HG03342 (cell line): ENCODE measurements at regions not wholly inside any gene's neighbourhood (a gene's known extent, or its start where the extent isn't known, plus 50 kb on each side); places are given as distances from the start of the nearest gene placed in this dataset.

Source experiments
- ATAC-seq: cut with Tn5 transposase; IDR thresholded peaks from one replicate; pipeline ENCODE4 v1.9.1; 2021; ENCODE audit warnings: mild to moderate bottlenecking, moderate library complexity; ENCODE audit not compliant: unreplicated experiment

DNA sequence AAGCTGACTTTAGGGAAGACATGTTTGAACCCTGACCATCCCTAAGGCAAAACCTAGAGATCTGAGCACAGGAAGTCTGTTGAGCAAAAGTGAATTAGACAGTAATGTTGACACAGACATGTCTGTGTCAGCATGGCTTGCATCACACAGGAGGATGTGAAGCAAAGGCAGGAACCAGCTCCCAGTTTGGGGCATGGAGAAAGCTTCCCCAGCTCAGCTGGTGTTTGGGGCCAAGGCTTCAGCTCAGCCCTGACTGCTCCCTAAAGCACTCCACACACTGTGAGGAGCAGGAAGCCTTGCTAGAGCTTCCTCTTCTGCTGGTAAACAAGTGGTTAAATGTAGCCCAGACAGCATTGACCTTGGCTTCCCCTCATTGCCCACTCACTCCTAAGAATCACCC, 153.8 kb upstream of the UBL3 start:
- no peak for ATAC-seq

- ATAC-seq = no peak
These were observed 152.2 kb upstream of the UBL3 start for GRCh38 chr13:30002577-30002976.

DNA sequence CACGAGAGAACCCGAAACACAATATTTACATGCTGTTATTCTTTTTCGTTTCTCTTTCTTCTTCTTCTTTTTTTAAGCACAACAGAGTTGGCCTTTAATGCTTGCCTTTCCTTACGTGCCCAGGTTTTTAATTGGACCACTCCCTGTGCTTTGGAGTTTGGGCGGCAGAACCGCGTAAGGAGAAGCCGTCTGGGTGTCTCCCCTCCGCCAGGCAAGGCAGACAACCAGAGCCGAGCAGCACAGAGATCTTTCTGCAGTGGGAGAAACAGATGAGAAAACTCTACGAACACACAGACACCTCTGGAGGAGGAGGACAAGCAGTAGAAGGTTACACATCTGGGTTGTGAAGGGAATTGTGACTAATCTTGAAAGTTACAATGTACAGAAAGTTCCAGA, 150.0 kb upstream of the UBL3 start:
- no peak for ATAC-seq

DNA sequence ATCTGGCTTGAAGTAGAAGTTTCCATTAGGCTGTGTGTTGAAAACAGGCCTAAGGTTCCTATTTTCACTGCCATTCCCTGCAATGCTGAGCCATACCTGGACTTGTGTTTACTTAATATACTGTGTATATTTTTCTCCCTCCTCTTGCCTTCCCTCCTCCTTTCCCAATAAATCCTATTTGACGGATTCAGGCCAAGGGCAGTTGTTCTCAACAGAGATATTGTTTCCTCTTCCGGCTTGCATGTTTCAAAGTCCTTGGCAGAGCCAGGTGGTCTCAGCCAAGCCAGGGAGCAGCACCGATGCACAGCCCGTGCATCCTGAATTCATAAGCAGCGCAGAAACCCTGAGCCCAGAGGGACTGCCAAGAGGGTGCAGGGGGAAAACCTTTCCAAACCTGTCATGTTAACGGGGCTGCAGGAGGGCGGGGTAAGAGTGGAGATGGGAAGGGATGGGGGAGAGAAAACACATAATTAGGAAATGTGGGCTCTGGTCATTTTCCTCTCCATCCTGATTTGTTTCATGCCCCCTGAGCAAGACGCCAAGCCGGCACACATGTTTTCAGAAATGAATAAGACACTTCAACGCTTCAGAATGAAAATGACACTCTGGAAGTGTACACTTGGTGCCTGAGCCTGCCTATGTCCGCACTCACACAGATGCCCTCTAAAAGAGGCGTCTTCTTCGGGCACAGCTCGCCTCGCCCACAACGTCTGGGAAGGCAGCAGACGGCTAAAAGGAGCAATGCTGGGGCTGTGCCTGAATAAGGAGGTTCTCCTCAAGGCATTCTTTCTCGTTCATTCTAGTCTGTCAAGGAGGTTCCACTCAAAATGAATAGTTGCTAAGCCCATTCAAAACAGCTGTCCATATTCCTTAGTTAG, 149.3 kb upstream of the UBL3 start:
- no peak for ATAC-seq

DNA sequence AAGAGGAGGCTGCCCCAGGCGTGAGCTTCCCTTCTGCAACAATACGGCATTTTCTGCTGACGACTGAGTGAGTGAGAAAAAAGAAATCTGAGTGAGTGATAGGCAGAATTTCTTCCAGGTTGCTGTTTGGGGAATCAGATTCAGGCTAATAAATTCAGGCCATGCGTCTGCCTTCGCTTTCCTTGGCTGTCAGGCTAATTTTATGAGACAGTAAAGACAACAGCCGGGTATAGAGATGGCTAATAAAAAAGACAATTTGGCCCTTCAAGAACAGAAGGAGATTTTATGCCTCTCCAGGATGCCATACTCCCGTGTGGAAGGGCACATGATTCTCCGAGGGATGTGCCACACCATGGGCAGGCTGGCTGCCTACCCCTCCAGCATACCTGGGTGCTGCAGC, 145.9 kb upstream of the UBL3 start:
- ATAC-seq = no peak

- ATAC-seq = no peak
These were observed 144.6 kb upstream of the UBL3 start for GRCh38 chr13:29994911-29995595.

DNA sequence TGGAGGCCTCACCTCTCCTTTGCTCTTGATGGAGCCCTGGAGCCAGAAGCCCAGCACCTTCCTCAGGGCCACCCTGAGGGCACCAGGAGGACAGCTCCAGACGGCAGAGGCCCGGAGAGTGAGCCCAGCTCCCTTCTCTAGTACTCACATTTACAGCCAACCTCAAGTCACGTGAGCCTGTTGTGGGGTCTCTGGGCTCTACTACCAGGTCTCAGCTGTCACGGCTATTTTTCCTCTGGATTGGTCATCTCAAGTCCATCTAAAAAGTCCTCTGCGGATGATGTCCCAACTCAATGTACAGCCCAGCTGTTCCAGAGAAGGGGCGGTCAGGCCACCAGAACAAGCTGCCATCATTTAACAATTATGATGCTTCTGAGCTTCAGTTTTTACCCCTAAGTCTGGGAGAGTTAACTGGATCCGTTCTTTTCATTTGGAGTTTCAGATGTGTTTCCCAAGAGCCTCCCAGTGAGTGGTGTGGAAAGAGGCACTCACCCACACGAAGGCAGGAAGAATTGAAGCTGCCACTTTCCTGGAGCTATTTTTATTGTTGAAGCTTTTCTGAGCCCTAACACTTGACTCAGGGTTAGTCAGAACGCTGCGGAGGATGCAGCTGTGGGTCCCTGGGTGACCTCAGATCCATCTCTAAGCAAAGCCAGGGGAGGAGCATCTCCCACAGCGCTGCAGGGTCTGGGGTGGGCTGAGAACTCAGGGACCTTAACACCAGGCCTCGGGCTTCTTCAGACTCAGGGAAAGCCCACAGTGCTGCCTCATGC, 143.5 kb upstream of the UBL3 start:
- ATAC-seq = no peak

DNA sequence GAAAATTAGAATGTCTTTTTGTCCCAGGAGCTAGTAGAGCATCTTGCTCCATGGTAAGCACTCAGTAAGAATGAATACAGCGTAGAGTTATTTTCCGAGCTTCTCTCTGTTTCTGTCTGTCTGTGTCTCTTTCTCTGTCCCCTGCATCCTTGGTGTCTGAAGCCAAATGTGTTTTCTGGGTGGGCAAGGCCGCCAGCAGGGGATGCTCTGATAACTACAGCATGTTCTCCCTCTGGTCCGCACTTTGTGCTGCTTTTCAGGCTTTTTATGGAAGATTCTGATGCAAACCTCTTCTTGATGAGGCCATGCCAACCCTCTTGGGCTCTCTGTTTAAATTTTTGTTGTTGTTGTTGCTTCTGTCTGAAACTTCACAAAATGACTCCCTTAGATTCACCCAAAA, 142.8 kb upstream of the UBL3 start:
- no peak for ATAC-seq

DNA sequence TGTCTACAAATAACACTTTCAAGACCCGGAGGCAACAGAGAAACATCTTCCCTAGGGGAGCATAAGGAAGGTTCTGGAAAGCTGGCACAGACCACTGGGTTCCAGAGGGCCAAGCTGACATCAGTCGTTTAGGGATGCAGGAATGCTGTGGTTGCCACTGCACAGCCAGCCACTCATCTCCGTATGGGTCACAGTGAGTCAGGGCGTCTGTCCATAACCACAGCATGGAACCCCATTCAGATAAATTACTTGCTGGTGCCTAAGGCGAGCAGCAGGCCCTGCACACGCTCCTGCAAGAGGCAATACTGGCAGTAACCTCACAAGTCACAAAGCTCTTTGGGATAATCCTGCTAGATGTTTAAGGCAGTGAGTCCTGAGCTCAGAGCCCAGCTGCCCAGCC, 140.9 kb upstream of the UBL3 start:
- ATAC-seq = no peak

DNA sequence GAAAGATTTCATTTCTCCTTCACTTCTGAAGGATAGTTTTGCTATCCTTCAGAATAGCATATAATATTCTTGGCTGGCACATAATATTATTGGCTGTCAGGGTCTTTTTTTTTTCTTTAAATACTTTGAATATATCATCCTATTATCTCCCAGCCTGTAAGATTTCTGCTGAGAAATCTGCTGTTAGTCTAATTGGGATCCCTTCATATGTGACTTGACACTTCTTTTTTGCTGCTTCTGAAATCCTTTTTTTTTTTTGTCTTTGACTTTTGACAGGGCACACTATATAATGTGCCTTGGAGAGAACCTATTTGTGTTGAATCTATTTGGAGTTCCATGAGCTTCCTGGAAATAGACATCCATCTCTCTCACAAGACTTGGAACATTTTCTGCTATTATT, 136.9 kb upstream of the UBL3 start:
- ATAC-seq = no peak

- no peak for ATAC-seq
These were observed 129.9 kb upstream of the UBL3 start for GRCh38 chr13:29980339-29980738.

- no peak for ATAC-seq
These were observed 127.8 kb upstream of the UBL3 start for GRCh38 chr13:29978211-29978610.

DNA sequence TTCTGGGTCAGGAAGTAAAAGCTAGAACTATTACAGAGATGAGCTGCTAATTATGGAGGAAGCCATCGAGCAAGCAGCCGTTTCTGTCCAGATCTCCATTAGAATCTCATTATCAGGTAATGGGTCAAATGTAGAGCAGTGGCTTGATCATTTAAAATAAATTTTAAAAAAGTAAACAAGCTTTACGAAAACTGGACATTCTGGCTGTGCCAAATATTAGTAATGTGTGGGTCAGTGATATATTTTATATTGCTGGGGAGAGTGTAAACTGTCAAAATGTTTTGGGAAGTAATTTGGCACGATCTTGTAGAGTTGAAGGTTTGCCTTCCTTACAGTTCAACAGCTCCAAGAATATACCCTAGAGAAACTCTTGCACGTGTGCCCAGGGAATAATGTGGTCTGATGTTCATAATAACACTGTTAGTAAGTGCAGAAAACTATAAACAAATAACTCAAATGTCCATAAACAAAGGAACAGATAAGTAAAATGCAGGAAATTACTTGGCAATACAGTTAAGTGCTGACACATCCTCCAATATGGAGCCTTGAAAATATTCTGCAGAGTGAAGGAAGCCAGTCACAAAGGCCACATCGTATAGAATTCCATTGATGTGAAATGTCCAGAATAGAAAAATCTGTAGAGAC, 127.2 kb upstream of the UBL3 start:
- no peak for ATAC-seq

- no peak for ATAC-seq
These were observed 126.1 kb upstream of the UBL3 start for GRCh38 chr13:29976535-29976934.

DNA sequence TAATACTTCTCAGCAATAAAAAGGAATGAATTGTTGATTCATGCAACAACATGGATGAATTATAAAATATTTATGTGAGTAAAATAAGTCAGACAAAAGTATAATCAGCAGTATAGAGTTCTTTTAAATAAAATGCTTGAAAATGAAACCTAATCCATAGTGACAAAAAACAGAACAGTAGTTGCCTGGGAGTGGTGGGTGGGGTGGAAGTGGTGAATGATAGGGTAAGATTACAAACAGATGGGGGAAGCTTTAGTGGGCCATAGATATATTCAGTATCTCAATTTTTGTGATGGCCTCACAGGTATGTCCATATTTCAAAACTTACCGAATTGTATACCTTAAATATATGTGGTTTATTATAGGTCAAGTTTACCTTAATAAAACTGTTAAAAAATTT, 124.9 kb upstream of the UBL3 start:
- no peak for ATAC-seq

- ATAC-seq = no peak
These were observed 118.9 kb upstream of the UBL3 start for GRCh38 chr13:29969286-29969685.

GRCh38 chr13:29964181-29964845, 113.9 kb upstream of the UBL3 start:
- ATAC-seq = no peak

DNA sequence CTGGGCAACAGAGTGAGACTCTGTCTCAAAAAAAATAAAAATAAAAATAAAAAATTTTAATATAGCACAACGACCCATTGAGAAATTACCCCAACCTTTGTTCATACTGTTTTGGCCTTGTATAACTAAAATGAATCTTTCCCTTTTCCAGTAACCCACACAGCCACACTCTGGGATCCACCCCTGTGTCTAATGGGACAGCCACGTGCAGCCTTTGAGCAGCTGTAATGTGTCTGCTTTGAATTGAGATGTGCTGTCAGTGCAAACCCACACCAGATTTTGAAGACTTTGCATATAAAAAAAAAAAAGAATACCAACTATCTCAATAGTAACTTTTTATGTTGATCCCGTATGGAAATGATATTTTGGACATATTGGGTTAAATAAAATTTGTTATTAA, 112.7 kb upstream of the UBL3 start:
- no peak for ATAC-seq

DNA sequence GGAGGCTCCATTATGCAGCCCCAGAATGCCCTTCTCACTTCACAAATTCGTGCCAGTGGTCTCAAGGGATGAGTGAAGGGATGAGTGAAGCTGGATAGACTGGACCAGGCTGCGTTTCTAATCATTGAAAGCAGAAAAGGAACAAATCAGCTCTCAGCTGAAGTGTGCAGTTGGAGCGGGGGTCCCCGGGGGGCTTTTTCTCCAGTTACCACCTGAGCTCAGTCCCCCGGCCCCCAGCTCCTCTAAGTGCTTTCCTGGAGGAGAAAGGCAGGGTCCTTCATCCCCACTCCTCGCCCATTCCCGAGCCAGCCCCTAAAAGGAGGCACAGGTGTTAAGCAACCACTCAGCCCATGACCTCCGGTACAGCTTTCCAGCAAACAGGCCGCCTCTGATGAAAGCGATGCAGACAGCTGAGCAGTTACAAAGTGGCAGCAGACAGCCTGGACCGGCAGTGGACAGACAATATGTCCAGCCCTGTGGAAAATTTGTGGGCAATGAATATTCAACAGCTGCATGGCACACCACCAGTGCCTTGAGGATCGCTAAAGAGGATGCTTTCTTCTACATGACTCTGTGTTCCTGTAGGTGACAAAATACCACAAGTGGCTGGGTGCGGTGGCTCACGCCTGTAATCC, 110.7 kb upstream of the UBL3 start:
- ATAC-seq = no peak

- ATAC-seq = no peak
These were observed 109.2 kb upstream of the UBL3 start for GRCh38 chr13:29959603-29960002.
